Hepatocyte (in vitro differentiated cells): ENCODE measurements at regions not wholly inside any gene's neighbourhood (a gene's known extent, or its start where the extent isn't known, plus 50 kb on each side); places are given as distances from the start of the nearest gene placed in this dataset.

Experiments
- EZH2 ChIP-seq: fragments of 200-600 bp; sonication (generic); IDR thresholded peaks from 2 replicates; pipeline ENCODE4 v1.6.1; 2016; ENCODE audit warnings: antibody characterized with exemption, mild to moderate bottlenecking, borderline replicate concordance
- TF ChIP-seq, protein P1 (sequence below): fragments of 200-600 bp; sonication (generic); IDR thresholded peaks from 2 replicates; pipeline ENCODE4 v1.5.1; 2016; ENCODE audit warnings: antibody characterized with exemption, mild to moderate bottlenecking; ENCODE audit not compliant: poor library complexity

DNA sequence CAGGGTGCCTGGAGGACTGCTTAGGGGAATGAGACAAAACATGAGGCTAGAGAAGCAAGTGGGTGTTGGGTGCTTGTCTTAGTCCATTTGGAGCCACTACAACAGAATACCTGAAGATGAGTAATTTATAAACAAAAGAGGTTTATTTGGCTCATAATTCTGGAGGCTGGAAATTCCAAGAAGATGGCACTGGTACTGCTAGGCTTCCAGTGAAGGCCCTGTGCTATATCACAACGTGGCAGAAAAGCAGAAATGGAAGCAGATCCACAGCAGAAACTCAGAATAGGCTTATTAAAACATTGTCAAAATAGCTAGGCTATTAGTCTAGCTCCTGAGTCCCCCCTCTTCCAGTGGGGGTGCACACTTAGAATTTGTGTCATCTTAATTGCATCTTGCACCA, 701.7 kb downstream of the RWDD3 start:
- TF ChIP-seq, protein P1, sequence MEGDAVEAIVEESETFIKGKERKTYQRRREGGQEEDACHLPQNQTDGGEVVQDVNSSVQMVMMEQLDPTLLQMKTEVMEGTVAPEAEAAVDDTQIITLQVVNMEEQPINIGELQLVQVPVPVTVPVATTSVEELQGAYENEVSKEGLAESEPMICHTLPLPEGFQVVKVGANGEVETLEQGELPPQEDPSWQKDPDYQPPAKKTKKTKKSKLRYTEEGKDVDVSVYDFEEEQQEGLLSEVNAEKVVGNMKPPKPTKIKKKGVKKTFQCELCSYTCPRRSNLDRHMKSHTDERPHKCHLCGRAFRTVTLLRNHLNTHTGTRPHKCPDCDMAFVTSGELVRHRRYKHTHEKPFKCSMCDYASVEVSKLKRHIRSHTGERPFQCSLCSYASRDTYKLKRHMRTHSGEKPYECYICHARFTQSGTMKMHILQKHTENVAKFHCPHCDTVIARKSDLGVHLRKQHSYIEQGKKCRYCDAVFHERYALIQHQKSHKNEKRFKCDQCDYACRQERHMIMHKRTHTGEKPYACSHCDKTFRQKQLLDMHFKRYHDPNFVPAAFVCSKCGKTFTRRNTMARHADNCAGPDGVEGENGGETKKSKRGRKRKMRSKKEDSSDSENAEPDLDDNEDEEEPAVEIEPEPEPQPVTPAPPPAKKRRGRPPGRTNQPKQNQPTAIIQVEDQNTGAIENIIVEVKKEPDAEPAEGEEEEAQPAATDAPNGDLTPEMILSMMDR: no peak
- TF ChIP-seq EZH2: no peak
